ENCODE measurements at regions not wholly inside any gene's neighbourhood (a gene's known extent, or its start where the extent isn't known, plus 50 kb on each side); places are given as distances from the start of the nearest gene placed in this dataset.

DNA sequence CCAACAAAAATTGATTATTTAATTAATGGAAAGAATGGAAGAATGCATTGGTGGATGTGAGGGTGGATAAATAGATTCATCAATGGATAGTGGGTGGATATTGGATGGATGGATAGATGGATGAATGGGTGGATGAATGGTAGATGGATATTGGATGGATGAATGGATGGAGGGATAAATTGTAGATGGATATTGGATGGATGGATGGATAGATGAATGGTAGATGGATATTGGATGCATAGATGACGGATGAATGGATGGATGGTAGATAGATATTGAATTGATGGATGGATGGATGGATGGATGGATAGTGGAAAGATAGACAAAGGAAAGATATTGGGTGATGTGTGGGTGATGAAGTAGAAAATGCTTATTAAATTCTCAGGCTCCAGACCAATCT lies 123.6 kb upstream of the KAZN start:
- ATAC-seq, result no peak

DNA sequence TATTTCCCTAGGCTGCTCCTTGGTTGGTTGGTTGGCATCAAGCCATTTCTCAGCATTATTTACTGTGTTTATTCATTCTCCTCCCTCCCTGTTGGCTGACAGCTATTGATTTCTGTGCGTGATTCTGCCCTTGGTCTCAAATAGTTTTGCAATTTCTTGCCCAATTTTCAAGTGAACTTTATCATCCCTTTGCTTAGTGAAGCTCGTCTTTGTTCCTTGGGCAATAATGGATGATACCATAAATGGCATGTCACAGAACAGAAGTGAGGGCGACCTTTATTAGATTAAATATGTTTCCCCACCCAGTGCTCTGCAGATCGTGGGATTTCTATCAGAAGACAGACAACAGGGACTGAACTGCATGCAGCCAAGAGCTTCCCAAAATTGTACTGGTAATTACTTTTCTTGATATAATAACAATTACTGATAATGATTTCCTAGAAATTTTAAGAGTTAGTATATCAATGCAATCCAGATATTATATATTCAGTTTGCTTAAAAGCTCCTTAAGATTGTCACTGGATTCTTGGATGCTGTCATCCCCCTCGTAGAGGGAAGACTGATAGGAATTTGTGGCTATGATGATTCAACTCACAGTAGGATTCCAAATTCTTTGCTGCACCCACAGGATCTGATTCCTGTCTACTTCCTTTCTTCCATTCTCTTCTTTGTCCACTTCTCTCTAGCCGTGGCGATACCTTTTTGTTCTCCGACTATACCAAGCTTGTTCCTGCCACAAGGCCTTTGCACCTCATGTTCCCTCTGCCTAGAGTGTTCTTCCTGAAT lies 122.1 kb upstream of the KAZN start:
- DNase-seq (no peak), ATAC-seq (no peak)
- Histone ChIP-seq H3K27ac (no peak overlapping the region), H3K9me3 (no peaks in the 10 kb centered on the region), H3K27me3 (ENCODE audit: insufficient read depth in 3 of 3, low read length in 2 of 3) (peaks cover 0 to 8% (median 0%) of the 10 kb centered on the region in 3 donors), H3K4me3 (no peak overlapping the region), H3K36me3 (ENCODE audit: insufficient read depth in 1 of 2, low read depth in 1 of 2) (no peaks in the 10 kb centered on the region), H3K4me1 (no peaks in the 10 kb centered on the region)
- intact Hi-C loops (cut with DNase I), result no loop called here
- TF ChIP-seq, protein P1, sequence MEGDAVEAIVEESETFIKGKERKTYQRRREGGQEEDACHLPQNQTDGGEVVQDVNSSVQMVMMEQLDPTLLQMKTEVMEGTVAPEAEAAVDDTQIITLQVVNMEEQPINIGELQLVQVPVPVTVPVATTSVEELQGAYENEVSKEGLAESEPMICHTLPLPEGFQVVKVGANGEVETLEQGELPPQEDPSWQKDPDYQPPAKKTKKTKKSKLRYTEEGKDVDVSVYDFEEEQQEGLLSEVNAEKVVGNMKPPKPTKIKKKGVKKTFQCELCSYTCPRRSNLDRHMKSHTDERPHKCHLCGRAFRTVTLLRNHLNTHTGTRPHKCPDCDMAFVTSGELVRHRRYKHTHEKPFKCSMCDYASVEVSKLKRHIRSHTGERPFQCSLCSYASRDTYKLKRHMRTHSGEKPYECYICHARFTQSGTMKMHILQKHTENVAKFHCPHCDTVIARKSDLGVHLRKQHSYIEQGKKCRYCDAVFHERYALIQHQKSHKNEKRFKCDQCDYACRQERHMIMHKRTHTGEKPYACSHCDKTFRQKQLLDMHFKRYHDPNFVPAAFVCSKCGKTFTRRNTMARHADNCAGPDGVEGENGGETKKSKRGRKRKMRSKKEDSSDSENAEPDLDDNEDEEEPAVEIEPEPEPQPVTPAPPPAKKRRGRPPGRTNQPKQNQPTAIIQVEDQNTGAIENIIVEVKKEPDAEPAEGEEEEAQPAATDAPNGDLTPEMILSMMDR (IDR thresholded peaks at IDR 0.05), result no peak
- WGBS, 3 donors, result 80 to 83% (median 83%) methylated on average over 8 of the region's 8 CpGs

More for the DNA sequence above, 123.6 kb upstream of the KAZN start:
- H3K9me3 ChIP-seq, result no peaks in the 10 kb centered on the region
- H3K27me3 ChIP-seq (ENCODE audit: insufficient read depth in 3 of 3, low read length in 2 of 3), result peaks cover 0 to 4% (median 0%) of the 10 kb centered on the region in 3 donors
- intact Hi-C loops (cut with DNase I), result no loop called here
- no peaks in the 10 kb centered on the region for H3K4me1 ChIP-seq
- no peak overlapping the region for H3K27ac ChIP-seq
- TF ChIP-seq, protein P1 (IDR thresholded peaks at IDR 0.05), result no peak
- 87 to 93% (median 90%) methylated on average over 1 of the region's 1 CpG for WGBS, 3 donors
- no peak for DNase-seq
- H3K36me3 ChIP-seq (ENCODE audit: insufficient read depth in 1 of 2, low read depth in 1 of 2), result no peaks in the 10 kb centered on the region
- H3K4me3 ChIP-seq, result no peak overlapping the region

DNA sequence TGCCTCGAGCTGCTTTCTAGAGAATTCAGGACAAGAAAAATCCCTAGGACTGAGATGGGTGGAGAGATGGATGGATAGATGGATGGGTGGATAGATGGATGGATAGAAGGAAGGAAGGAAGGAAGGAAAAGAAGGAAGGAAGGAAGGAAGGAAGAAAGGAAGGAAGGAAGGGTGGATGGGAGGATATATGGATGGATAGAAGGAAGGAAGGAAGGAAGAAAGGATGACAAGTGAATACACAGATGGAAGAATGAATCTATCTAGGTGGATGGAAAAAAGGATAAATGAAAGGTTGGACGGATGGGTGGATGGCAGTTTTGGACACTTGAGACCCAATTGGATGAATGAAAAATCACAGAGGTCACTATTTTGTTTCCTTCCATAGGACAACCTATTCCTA lies 120.4 kb upstream of the KAZN start:
- WGBS, 3 donors, result 78 to 86% (median 86%) methylated on average over 2 of the region's 2 CpGs
- intact Hi-C loops (cut with DNase I), result no loop called here
- ATAC-seq, result no peak

DNA sequence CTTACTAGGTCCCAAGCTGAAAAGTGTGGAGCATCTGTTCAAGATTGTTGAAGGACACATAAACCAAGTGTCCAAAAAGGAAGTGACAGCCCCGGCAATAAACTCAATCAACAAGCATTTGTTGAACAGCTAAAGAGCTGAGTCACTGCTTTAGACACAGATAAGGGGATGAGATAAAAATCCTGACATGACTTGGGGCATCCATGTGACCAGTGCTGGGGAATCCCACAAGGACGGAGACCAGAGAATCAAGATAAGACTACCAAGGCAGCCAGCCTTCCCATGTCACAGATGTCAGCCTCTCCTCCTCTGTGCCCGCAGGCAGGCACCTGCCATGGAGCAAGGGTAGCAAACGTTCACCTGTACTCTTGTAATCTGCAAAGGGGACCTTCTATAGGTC lies 118.6 kb upstream of the KAZN start:
- H3K36me3 ChIP-seq (ENCODE audit: insufficient read depth in 1 of 2, low read depth in 1 of 2), result no peaks in the 10 kb centered on the region
- TF ChIP-seq, protein P1 (IDR thresholded peaks at IDR 0.05), result no peak
- no peak for DNase-seq
- H3K4me1 ChIP-seq, result no peaks in the 10 kb centered on the region
- intact Hi-C loops (cut with DNase I), result no loop called here
- peaks cover 0 to 8% (median 0%) of the 10 kb centered on the region in 3 donors for H3K27me3 ChIP-seq (ENCODE audit: insufficient read depth in 3 of 3, low read length in 2 of 3)
- H3K27ac ChIP-seq, result no peak overlapping the region
- WGBS, 3 donors, result 64 to 79% (median 74%) methylated on average over 4 of the region's 4 CpGs
- H3K9me3 ChIP-seq, result no peaks in the 10 kb centered on the region
- no peak overlapping the region for H3K4me3 ChIP-seq
- ATAC-seq, result no peak

More for the DNA sequence above, 120.4 kb upstream of the KAZN start:
- no peaks in the 10 kb centered on the region for H3K4me1 ChIP-seq
- no peaks in the 10 kb centered on the region for H3K9me3 ChIP-seq
- TF ChIP-seq, protein P1 (IDR thresholded peaks at IDR 0.05), result no peak
- no peak for DNase-seq
- peaks cover 0 to 8% (median 0%) of the 10 kb centered on the region in 3 donors for H3K27me3 ChIP-seq (ENCODE audit: insufficient read depth in 3 of 3, low read length in 2 of 3)
- no peak overlapping the region for H3K4me3 ChIP-seq
- H3K36me3 ChIP-seq (ENCODE audit: insufficient read depth in 1 of 2, low read depth in 1 of 2), result no peaks in the 10 kb centered on the region
- H3K27ac ChIP-seq, result no peak overlapping the region

Measured in psoas muscle (tissue), 7 donors.